GM12892 (cell line): ENCODE measurements at regions not wholly inside any gene's neighbourhood (a gene's known extent, or its start where the extent isn't known, plus 50 kb on each side); places are given as distances from the start of the nearest gene placed in this dataset.

Experiments
- DNase-seq: peaks from one replicate; pipeline ENCODE4 v3.0.0; 2011; ENCODE audit not compliant: insufficient read length
- FAIRE-seq: peaks from 2 replicates; lab custom pipeline; 2011; peaks lifted over from hg19 to GRCh38; lab: Jason Lieb, UNC
- POLR2A ChIP-seq: IDR thresholded peaks from 2 replicates; pipeline ENCODE4 v1.6.1; 2011; ENCODE audit warnings: low read depth, low read length, control low read depth
- POLR2AphosphoS5 ChIP-seq: IDR thresholded peaks from 2 replicates; pipeline ENCODE4 v1.6.1; 2011; ENCODE audit warnings: low read depth, low read length, control low read depth
- TAF1 ChIP-seq: IDR thresholded peaks from 2 replicates; pipeline ENCODE4 v1.6.1; 2011; ENCODE audit warnings: low read depth, mild to moderate bottlenecking, control low read depth, low read length, borderline replicate concordance

- no peak for DNase-seq
- no peak for FAIRE-seq
- TF ChIP-seq TAF1 (no peak), POLR2A (no peak), POLR2AphosphoS5 (no peak)
Observed at GRCh38 chr3:104367000-104367399, 999.7 kb upstream of the ALCAM start.

- TF ChIP-seq POLR2A (no peak), POLR2AphosphoS5 (no peak), TAF1 (no peak)
- no peak for DNase-seq
- FAIRE-seq = no peak
Observed at GRCh38 chr3:104368760-104369159, 997.9 kb upstream of the ALCAM start.

- no peak for TF ChIP-seq TAF1
- no peak for TF ChIP-seq POLR2A
- no peak for TF ChIP-seq POLR2AphosphoS5
- no peak for DNase-seq
- FAIRE-seq = no peak
Observed at GRCh38 chr3:104385421-104385820, 981.3 kb upstream of the ALCAM start.

- DNase-seq (no peak), FAIRE-seq (no peak)
- TF ChIP-seq POLR2A (no peak), POLR2AphosphoS5 (no peak), TAF1 (no peak)
Observed at GRCh38 chr3:104388619-104389018, 978.1 kb upstream of the ALCAM start.

- DNase-seq (no peak), FAIRE-seq (no peak)
- TF ChIP-seq POLR2A (no peak), POLR2AphosphoS5 (no peak), TAF1 (no peak)
Observed at GRCh38 chr3:104392327-104392726, 974.4 kb upstream of the ALCAM start.

GRCh38 chr3:104396974-104397669 is 969.6 kb upstream of the ALCAM start:
- no peak for TF ChIP-seq POLR2A
- TF ChIP-seq POLR2AphosphoS5 = no peak
- TF ChIP-seq TAF1 = no peak
- DNase-seq = no peak

GRCh38 chr3:104397713-104398112 is 969.0 kb upstream of the ALCAM start:
- FAIRE-seq = no peak
- no peak for DNase-seq
- no peak for TF ChIP-seq POLR2A
- TF ChIP-seq TAF1 = no peak
- no peak for TF ChIP-seq POLR2AphosphoS5

More at GRCh38 chr3:104396974-104397669, 969.6 kb upstream of the ALCAM start:
- FAIRE-seq = no peak

GRCh38 chr3:104402902-104403301 is 963.8 kb upstream of the ALCAM start:
- TF ChIP-seq POLR2AphosphoS5 (no peak), TAF1 (no peak), POLR2A (no peak)
- FAIRE-seq (no peak), DNase-seq (no peak)

GRCh38 chr3:104411757-104412156 is 955.0 kb upstream of the ALCAM start:
- DNase-seq (no peak), FAIRE-seq (no peak)
- TF ChIP-seq POLR2AphosphoS5 (no peak), POLR2A (no peak), TAF1 (no peak)

GRCh38 chr3:104412608-104413580 is 953.8 kb upstream of the ALCAM start:
- FAIRE-seq = no peak
- no peak for DNase-seq
- no peak for TF ChIP-seq POLR2A
- TF ChIP-seq POLR2AphosphoS5 = no peak
- TF ChIP-seq TAF1 = no peak

GRCh38 chr3:104428337-104428925 is 938.3 kb upstream of the ALCAM start:
- DNase-seq = no peak
- peak; percentile 74 for FAIRE-seq
- no peak for TF ChIP-seq POLR2AphosphoS5
- no peak for TF ChIP-seq TAF1
- TF ChIP-seq POLR2A = no peak

- TF ChIP-seq TAF1 (no peak), POLR2A (no peak), POLR2AphosphoS5 (no peak)
- no peak for FAIRE-seq
Observed at GRCh38 chr3:104429727-104430126, 937.0 kb upstream of the ALCAM start.

More at GRCh38 chr3:104429727-104430126, 937.0 kb upstream of the ALCAM start:
- no peak for DNase-seq
